CD4-positive, alpha-beta T cell treated with Interleukin-15 for 1 hour (primary cell): ENCODE measurements at regions not wholly inside any gene's neighbourhood (a gene's known extent, or its start where the extent isn't known, plus 50 kb on each side); places are given as distances from the start of the nearest gene placed in this dataset.
"Not testable (repeated sequence)": the region's sequence is repeated elsewhere in the genome, so short reads cannot be mapped to it uniquely, and the experiment has no call there.

Experiments used
- DNase-seq: peaks from one replicate; pipeline ENCODE4 v3.0.0-alpha.2; 2020

GRCh38 chr12:74595696-74596095, 58.1 kb downstream of the ATXN7L3B start:
- no peak for DNase-seq

- no peak for DNase-seq
Observed at GRCh38 chr12:74598819-74599218, 61.2 kb downstream of the ATXN7L3B start.

GRCh38 chr12:74599932-74600331, 62.3 kb downstream of the ATXN7L3B start:
- no peak for DNase-seq

- not testable (repeated sequence) for DNase-seq
Observed at GRCh38 chr12:74600817-74601216, 63.2 kb downstream of the ATXN7L3B start.

GRCh38 chr12:74602881-74603672, 65.4 kb downstream of the ATXN7L3B start:
- DNase-seq, result no peak

- DNase-seq, result no peak
Observed at GRCh38 chr12:74608231-74608775, 70.7 kb downstream of the ATXN7L3B start.

GRCh38 chr12:74610711-74611110, 73.1 kb downstream of the ATXN7L3B start:
- DNase-seq, result no peak

- no peak for DNase-seq
Observed at GRCh38 chr12:74614426-74614825, 76.8 kb downstream of the ATXN7L3B start.

GRCh38 chr12:74619084-74619483, 81.4 kb downstream of the ATXN7L3B start:
- DNase-seq, result no peak

GRCh38 chr12:74619884-74620283, 82.2 kb downstream of the ATXN7L3B start:
- no peak for DNase-seq

- DNase-seq, result no peak
Observed at GRCh38 chr12:74620921-74621320, 83.3 kb downstream of the ATXN7L3B start.

- no peak for DNase-seq
Observed at GRCh38 chr12:74624201-74624600, 86.6 kb downstream of the ATXN7L3B start.

GRCh38 chr12:74626397-74626796, 88.8 kb downstream of the ATXN7L3B start:
- no peak for DNase-seq

GRCh38 chr12:74641262-74641661, 103.6 kb downstream of the ATXN7L3B start:
- DNase-seq, result no peak

- no peak for DNase-seq
Observed at GRCh38 chr12:74641694-74642093, 104.1 kb downstream of the ATXN7L3B start.

- no peak for DNase-seq
Observed at GRCh38 chr12:74644681-74645080, 107.0 kb downstream of the ATXN7L3B start.

- no peak for DNase-seq
Observed at GRCh38 chr12:74646831-74647230, 109.2 kb downstream of the ATXN7L3B start.

GRCh38 chr12:74647256-74647655, 109.6 kb downstream of the ATXN7L3B start:
- no peak for DNase-seq

GRCh38 chr12:74656251-74656650, 118.6 kb downstream of the ATXN7L3B start:
- no peak for DNase-seq

- no peak for DNase-seq
Observed at GRCh38 chr12:74660442-74660841, 122.8 kb downstream of the ATXN7L3B start.

- no peak for DNase-seq
Observed at GRCh38 chr12:74663958-74664357, 126.3 kb downstream of the ATXN7L3B start.

GRCh38 chr12:74665690-74666089, 128.1 kb downstream of the ATXN7L3B start:
- no peak for DNase-seq

GRCh38 chr12:74671421-74671820, 133.8 kb downstream of the ATXN7L3B start:
- DNase-seq, result no peak

GRCh38 chr12:74676955-74677354, 139.3 kb downstream of the ATXN7L3B start:
- DNase-seq, result not testable (repeated sequence)

- no peak for DNase-seq
Observed at GRCh38 chr12:74685385-74685784, 147.8 kb downstream of the ATXN7L3B start.
